ENCODE measurements at regions not wholly inside any gene's neighbourhood (a gene's known extent, or its start where the extent isn't known, plus 50 kb on each side); places are given as distances from the start of the nearest gene placed in this dataset.

DNA sequence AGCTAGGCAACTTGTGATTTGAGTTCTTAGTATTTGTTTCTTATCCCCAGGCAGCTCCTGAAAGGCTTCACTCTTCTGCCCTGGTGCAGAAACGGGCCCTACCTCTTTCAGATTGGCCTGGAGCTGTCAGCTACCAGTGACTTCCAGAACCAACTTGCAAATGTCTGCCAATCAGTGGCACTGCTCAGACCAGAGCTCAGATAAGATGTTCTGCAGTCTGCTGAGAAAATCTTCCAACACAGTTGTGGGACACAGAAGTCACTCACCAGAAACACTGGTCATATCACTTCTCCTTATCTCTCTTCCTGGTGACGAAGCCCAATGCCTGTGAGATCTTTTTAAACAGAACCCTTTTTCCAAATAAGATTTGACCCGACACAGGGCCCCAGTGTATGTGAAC, 81.9 kb upstream of the DUSP5 start:
- TF ChIP-seq, protein P1, sequence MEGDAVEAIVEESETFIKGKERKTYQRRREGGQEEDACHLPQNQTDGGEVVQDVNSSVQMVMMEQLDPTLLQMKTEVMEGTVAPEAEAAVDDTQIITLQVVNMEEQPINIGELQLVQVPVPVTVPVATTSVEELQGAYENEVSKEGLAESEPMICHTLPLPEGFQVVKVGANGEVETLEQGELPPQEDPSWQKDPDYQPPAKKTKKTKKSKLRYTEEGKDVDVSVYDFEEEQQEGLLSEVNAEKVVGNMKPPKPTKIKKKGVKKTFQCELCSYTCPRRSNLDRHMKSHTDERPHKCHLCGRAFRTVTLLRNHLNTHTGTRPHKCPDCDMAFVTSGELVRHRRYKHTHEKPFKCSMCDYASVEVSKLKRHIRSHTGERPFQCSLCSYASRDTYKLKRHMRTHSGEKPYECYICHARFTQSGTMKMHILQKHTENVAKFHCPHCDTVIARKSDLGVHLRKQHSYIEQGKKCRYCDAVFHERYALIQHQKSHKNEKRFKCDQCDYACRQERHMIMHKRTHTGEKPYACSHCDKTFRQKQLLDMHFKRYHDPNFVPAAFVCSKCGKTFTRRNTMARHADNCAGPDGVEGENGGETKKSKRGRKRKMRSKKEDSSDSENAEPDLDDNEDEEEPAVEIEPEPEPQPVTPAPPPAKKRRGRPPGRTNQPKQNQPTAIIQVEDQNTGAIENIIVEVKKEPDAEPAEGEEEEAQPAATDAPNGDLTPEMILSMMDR (conservative IDR thresholded peaks at IDR 0.05) = no peak
- TF ChIP-seq ZFX (IDR thresholded peaks at IDR 0.05) = no peak
